ENCODE measurements at regions not wholly inside any gene's neighbourhood (a gene's known extent, or its start where the extent isn't known, plus 50 kb on each side); places are given as distances from the start of the nearest gene placed in this dataset.

DNA sequence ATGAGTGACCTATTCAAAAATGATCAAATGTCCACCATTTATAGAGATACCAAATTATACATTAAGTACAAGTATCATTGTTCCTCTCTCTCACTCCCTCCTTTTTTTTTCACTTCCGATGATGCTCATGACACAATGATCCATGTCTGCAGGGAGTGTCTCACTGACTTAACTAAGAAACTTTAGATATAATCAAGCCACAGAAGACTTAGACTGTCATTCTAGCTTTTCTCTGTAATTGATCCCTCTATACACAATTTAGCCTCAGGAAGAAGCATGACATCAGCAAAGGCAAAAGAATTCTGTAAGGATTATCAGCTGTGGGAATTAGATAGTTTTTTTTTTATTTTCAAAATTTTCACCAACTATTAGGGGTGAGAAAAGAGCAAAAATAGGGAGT is 734.9 kb upstream of the PCDH9 start:
- TF ChIP-seq, protein P1, sequence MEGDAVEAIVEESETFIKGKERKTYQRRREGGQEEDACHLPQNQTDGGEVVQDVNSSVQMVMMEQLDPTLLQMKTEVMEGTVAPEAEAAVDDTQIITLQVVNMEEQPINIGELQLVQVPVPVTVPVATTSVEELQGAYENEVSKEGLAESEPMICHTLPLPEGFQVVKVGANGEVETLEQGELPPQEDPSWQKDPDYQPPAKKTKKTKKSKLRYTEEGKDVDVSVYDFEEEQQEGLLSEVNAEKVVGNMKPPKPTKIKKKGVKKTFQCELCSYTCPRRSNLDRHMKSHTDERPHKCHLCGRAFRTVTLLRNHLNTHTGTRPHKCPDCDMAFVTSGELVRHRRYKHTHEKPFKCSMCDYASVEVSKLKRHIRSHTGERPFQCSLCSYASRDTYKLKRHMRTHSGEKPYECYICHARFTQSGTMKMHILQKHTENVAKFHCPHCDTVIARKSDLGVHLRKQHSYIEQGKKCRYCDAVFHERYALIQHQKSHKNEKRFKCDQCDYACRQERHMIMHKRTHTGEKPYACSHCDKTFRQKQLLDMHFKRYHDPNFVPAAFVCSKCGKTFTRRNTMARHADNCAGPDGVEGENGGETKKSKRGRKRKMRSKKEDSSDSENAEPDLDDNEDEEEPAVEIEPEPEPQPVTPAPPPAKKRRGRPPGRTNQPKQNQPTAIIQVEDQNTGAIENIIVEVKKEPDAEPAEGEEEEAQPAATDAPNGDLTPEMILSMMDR (conservative IDR thresholded peaks at IDR 0.05; ENCODE audit: low read length) = no peak
- no peak for DNase-seq (ENCODE audit: low read depth)
- no peak overlapping the region for H3K4me3 ChIP-seq (ENCODE audit: low read length)

DNA sequence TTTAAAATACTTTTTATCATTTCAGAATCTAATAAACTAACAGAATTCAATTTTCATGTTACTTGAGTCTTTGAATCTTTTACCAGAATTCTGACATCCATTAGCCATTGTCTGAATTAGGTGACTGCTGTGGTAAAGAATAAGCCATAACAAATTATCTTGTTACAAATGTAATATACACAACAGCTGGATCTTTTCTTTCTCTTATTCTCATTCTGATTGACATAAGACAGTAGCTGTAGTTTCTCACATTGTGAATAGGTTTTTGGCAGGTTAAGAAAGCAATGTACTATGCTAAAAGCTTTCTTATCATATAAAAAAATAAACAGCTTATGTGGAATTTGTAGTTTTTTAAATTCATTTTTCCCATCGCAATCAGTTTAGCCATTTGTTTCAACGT is 734.0 kb upstream of the PCDH9 start:
- TF ChIP-seq, protein P1 (conservative IDR thresholded peaks at IDR 0.05; ENCODE audit: low read length) = no peak
- no peak for DNase-seq (ENCODE audit: low read depth)
- H3K4me3 ChIP-seq (ENCODE audit: low read length) = no peak overlapping the region

DNA sequence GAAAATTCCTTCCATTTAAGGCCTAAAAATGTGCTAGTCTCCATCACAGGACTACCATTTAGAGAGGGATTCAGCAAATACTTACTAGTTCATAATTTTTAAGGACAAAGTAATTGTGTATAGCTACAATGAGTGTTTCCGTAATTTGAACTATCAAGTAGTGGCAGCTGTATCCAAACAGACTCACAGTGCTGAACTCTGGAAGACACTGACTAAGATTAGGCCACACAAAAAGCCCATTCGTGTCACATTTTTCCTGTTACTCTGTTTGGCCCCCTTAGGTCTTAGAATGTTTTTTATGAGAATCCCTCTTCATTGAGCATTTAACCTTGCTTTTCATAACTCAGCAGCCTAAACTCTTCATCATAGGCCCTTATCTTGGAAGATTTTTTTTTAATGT is 731.2 kb upstream of the PCDH9 start:
- no peak for DNase-seq (ENCODE audit: low read depth)
- TF ChIP-seq, protein P1 (conservative IDR thresholded peaks at IDR 0.05; ENCODE audit: low read length) = no peak
- no peak overlapping the region for H3K4me3 ChIP-seq (ENCODE audit: low read length)

DNA sequence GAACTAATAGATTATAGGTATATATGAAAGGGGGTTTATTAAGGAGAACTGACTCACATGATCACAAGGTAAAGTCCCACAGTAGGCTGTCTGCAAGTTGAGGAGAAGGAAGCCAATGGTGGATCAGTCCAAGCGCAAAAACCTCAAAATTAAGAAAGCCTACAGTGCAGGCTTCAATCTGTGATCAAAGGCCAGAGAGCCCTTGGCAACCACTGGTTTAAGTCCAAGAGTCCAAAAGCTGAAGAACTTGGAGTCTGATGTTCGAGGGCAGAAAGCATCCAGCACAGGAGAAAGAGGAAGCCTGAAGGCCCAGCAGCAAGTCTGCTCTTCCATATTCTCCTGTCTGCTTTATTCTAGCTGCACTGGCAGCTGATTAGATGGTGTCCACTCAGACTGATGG is 721.3 kb upstream of the PCDH9 start:
- DNase-seq (ENCODE audit: low read depth) = no peak
- H3K4me3 ChIP-seq (ENCODE audit: low read length) = no peak overlapping the region
- TF ChIP-seq, protein P1 (conservative IDR thresholded peaks at IDR 0.05; ENCODE audit: low read length) = no peak

DNA sequence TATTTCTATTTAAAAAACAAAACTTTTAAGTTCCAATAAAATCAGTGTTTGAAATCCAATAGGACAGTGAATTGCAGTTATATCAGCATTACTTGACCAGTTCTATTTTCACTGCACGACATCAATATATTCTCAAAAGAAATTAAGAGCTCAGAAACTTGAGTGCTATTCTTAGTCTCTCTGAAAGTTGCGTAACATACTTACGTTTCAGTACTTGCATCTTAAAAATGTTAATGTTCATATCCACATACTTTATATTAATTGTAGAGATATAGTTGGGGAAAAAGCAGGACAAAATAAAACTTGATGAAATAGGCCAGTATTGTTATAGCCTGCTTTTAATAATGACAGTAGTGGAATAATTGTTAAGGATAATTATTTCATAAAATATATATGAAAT is 720.5 kb upstream of the PCDH9 start:
- no peak for DNase-seq (ENCODE audit: low read depth)
- H3K4me3 ChIP-seq (ENCODE audit: low read length) = no peak overlapping the region
- TF ChIP-seq, protein P1 (conservative IDR thresholded peaks at IDR 0.05; ENCODE audit: low read length) = no peak

DNA sequence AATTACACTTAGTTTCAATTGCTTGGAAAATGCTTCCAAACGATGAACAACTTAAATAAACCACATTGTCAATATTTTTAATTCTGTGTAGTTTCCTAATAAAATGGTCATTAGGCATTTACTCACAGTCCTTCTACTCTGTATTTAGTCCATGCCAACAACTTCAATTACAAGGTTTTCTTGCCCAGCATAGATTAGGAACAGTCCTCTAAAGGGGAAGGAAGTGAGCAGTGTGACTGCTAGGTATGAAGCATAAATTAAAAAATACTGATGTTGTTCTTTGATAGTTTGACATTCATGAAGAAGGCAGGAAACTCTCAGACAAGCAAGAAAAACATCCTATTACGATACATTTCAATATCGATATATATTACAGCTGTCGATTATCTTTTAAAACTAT is 716.0 kb upstream of the PCDH9 start:
- TF ChIP-seq, protein P1 (conservative IDR thresholded peaks at IDR 0.05; ENCODE audit: low read length) = no peak
- no peak overlapping the region for H3K4me3 ChIP-seq (ENCODE audit: low read length)
- no peak for DNase-seq (ENCODE audit: low read depth)

DNA sequence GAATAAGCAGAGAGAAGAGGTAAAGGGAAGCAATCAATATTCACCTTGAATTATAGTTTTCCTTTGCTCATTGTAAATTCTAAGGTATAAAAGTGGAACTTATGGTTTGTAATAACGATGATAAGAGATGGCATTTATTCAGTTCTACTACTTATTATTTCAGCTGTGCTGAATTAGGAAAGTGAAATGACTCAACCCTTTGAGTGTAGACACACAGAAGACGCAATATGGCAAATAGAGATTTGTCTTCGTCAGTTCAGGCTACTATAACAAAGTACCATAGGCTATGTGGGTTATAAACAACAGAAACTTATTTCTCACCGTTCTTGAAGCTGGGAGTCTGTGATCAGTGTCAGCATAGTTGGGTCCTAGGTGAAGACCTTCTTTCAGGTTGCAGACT is 713.0 kb upstream of the PCDH9 start:
- no peak for DNase-seq (ENCODE audit: low read depth)
- TF ChIP-seq, protein P1 (conservative IDR thresholded peaks at IDR 0.05; ENCODE audit: low read length) = no peak
- no peak overlapping the region for H3K4me3 ChIP-seq (ENCODE audit: low read length)

Measured in AG10803 (cell line).